ENCODE measurements at regions not wholly inside any gene's neighbourhood (a gene's known extent, or its start where the extent isn't known, plus 50 kb on each side); places are given as distances from the start of the nearest gene placed in this dataset.
A peak's percentile ranks its signal among the peaks of the same experiment; 100 is the strongest.

DNA sequence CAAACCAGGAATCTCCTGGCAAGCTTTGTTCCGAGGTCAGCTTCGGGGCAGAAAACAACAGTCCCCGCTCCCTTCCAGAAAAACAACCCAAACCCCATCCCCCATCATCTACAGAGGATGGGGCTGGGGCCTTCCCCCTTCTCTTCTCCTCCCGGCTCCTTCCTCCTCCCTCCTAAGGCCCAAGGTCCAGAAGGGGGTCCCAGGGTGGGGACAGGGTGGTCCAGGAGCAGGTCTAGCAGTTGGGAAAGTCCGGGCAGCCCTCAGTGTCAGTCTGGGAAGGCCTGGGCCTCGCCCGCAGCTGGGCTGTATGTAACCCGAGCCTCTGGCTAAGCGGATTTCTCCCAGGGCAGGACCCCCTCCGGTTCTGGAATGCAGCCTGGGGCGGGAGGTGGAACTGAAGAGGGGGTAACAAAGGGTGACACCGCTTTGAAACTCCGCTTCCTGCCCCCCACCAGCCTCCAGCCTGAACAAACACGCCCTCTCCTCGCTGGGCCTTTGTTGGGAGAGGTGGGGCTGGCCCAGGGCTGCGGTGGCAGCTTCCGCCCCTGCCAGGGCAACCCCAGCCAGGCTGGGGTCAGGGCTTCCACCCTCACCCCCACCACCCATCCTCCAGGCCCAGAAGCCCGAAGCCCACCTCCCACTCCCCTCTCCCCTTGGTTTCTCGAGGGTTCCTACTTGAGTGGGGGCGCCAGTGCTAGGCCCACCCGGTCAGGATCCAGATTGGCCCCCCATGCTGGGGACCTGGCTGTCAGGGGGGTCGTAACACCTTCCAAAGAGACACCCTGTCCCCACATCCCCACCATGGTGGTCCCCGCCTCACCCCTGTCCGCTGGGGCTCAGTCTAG lies 63.5 kb downstream of the C9orf50 start (continued):
- TF ChIP-seq, protein P1, sequence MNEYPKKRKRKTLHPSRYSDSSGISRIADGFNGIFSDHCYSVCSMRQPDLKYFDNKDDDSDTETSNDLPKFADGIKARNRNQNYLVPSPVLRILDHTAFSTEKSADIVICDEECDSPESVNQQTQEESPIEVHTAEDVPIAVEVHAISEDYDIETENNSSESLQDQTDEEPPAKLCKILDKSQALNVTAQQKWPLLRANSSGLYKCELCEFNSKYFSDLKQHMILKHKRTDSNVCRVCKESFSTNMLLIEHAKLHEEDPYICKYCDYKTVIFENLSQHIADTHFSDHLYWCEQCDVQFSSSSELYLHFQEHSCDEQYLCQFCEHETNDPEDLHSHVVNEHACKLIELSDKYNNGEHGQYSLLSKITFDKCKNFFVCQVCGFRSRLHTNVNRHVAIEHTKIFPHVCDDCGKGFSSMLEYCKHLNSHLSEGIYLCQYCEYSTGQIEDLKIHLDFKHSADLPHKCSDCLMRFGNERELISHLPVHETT (tag by site-specific recombination; IDR thresholded peaks at IDR 0.05): no peak
- TF ChIP-seq ZNF501 (tag by site-specific recombination; IDR thresholded peaks at IDR 0.05) (no peak), ZNF555 (tag by site-specific recombination; conservative IDR thresholded peaks at IDR 0.05) (no peak), ZNF2 (tag by site-specific recombination; IDR thresholded peaks at IDR 0.05) (no peak), EGR2 (tag by site-specific recombination; IDR thresholded peaks at IDR 0.05; ENCODE audit: low read depth) (peak; percentile 51), ZNF768 (tag by site-specific recombination; IDR thresholded peaks at IDR 0.05) (no peak), HOXD13 (CRISPR knock-in tag; IDR thresholded peaks at IDR 0.05; ENCODE audit: borderline replicate concordance) (no peak), ZNF660 (tag by site-specific recombination; IDR thresholded peaks at IDR 0.05) (no peak), BCL11A (tag by site-specific recombination; IDR thresholded peaks at IDR 0.05; ENCODE audit: low read depth) (no peak), ZSCAN23 (tag by site-specific recombination; IDR thresholded peaks at IDR 0.05) (no peak), TCF7L2 (IDR thresholded peaks at IDR 0.05; ENCODE audit: borderline replicate concordance, low read depth, low read length) (peak; percentile 45; the same call in 1 of the 2 replicates), ZNF350 (tag by site-specific recombination; IDR thresholded peaks at IDR 0.05) (no peak), ZNF561 (tag by site-specific recombination; IDR thresholded peaks at IDR 0.05; ENCODE audit: borderline replicate concordance) (peak; percentile 61; the same call in 1 of the 2 replicates)

DNA sequence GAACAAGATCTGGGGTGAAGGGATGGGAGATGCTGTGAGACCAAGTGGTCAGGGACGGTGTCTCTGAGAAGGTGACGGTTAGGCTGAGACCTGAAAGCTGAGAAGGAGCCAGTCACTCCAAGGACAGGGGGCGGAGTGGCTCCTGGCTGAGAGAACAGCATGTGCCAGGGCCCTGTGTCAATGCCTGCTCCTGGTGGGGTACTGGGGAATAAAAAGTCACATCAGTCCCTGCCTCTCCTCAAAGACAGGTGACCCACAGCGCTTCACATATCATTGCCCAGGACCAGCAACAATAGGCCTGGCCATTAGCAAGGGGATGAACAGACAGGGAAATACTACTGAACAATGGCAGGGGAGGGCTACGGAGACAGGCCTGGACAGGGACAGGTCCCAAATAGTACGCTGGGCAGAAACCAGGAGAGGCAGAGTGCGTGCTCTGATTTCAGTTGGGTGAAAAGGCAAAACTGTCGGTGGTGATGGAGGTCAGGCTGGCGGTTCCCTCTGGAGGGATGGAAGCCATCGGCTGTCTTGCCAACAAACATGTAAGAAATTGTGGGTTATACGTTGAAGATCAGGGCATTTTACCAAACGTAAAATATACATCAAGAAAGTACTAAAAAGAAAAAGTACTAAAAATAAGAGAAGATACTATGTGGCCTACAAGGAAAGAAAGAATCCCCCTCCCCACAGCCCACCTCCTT lies 64.3 kb downstream of the C9orf50 start:
- ChIA-PET POLR2A (no interaction called here), CTCF (interaction anchor here (0.6 kb wide), 1 partner anchor 57 kb away, joined by 3 read pairs; no protein-coding TSS in a partner anchor)
- Histone ChIP-seq H3K27ac (ENCODE audit: extremely low read depth, low read depth, low read length) (no peak overlapping the region), H3K4me3 (ENCODE audit: low read depth, low read length) (no peak overlapping the region), H3K36me3 (ENCODE audit: control insufficient read depth in 2 of 2, insufficient read depth in 1 of 2, low read length in 2 of 2) (no peaks in the 10 kb centered on the region), H3K9me3 (ENCODE audit: control insufficient read depth, insufficient read depth, low read depth, low read length) (no peaks in the 10 kb centered on the region), H3K4me1 (ENCODE audit: control insufficient read depth, insufficient read depth, low read length) (peaks cover 5% of the 10 kb centered on the region; the same call in 1 of the 2 replicates)
- TF ChIP-seq ZNF23 (tag by site-specific recombination; IDR thresholded peaks at IDR 0.05; ENCODE audit: borderline replicate concordance) (no peak), ZIC2 (tag by site-specific recombination; IDR thresholded peaks at IDR 0.05) (peak; percentile 70), ZNF223 (tag by site-specific recombination; IDR thresholded peaks at IDR 0.05) (no peak), ZNF169 (tag by site-specific recombination; IDR thresholded peaks at IDR 0.05) (no peak), GLIS1 (tag by site-specific recombination; IDR thresholded peaks at IDR 0.05) (0 out of 2 replicates have a peak, but pooled peaks have one; percentile 17), ZNF747 (tag by site-specific recombination; IDR thresholded peaks at IDR 0.05) (no peak), ZNF623 (tag by site-specific recombination; IDR thresholded peaks at IDR 0.05) (peak; percentile 66), ZNF610 (tag by site-specific recombination; IDR thresholded peaks at IDR 0.05; ENCODE audit: borderline replicate concordance) (no peak), EGR2 (tag by site-specific recombination; IDR thresholded peaks at IDR 0.05; ENCODE audit: low read depth) (no peak), SCRT1 (tag by site-specific recombination; IDR thresholded peaks at IDR 0.05; ENCODE audit: borderline replicate concordance) (no peak)
